CD14-positive monocyte (primary cell): ENCODE measurements at regions not wholly inside any gene's neighbourhood (a gene's known extent, or its start where the extent isn't known, plus 50 kb on each side); places are given as distances from the start of the nearest gene placed in this dataset.

ENCODE experiments used
- DNase-seq, 3 donors: peaks; one replicate each; pipeline ENCODE4 v3.0.0-alpha.2; 2011 to 2022
- H2AFZ ChIP-seq: 2 replicates; pipeline ENCODE4 v1.6.0; 2012; ENCODE audit warnings: mild to moderate bottlenecking, low read depth, low read length, inconsistent platforms; ENCODE audit not compliant: insufficient read depth, poor library complexity, severe bottlenecking
- H3K27ac ChIP-seq, 2 donors: 1 replicate in 1 of 2; 2 replicates in 1 of 2; pipeline ENCODE4 v1.5.1; 2012 to 2013; ENCODE audit warnings: low read length in 2 of 2, control low read depth in 1 of 2, inconsistent platforms in 1 of 2, low read depth in 1 of 2, mild to moderate bottlenecking in 1 of 2
- H3K27me3 ChIP-seq, 2 donors: one replicate each; pipeline versions ENCODE4 v1.6.0 to v1.6.1; 2011 to 2013; ENCODE audit warnings: low read length in 2 of 2; ENCODE audit not compliant: control insufficient read depth in 2 of 2, insufficient read depth in 2 of 2
- H3K36me3 ChIP-seq, 2 donors: replicated peaks in 1 of 2; 1 replicate in 1 of 2; 2 replicates in 1 of 2; pipeline versions ENCODE4 v1.5.1 to v1.6.1; 2012 to 2013; ENCODE audit warnings: low read length in 2 of 2, control low read depth in 1 of 2, inconsistent platforms in 1 of 2, mild to moderate bottlenecking in 1 of 2; ENCODE audit not compliant: insufficient read depth in 2 of 2, control insufficient read depth in 1 of 2
- H3K4me1 ChIP-seq, 2 donors: 1 replicate in 1 of 2; 2 replicates in 1 of 2; pipeline versions ENCODE4 v1.5.1 to v1.6.1; 2012 to 2013; ENCODE audit warnings: low read length in 2 of 2, control low read depth in 1 of 2, inconsistent platforms in 1 of 2, mild to moderate bottlenecking in 1 of 2, moderate library complexity in 1 of 2; ENCODE audit not compliant: insufficient read depth in 2 of 2, control insufficient read depth in 1 of 2
- H3K4me2 ChIP-seq: replicated peaks from 2 replicates; pipeline ENCODE3; 2012; ENCODE audit warnings: low read length, moderate library complexity, mild to moderate bottlenecking; ENCODE audit not compliant: poor library complexity, severe bottlenecking; ENCODE audit errors: extremely low read depth
- H3K4me3 ChIP-seq, 3 experiments: fragments of 200-600 bp in 1 of 3; sonication (generic) in 1 of 3; replicated peaks in 1 of 3; 1 replicate in 2 of 3; 2 replicates in 1 of 3; pipeline ENCODE4 v1.5.1; 2011 to 2013; ENCODE audit warnings: low read length in 3 of 3, mild to moderate bottlenecking in 3 of 3, control low read depth in 2 of 3, low read depth in 2 of 3, inconsistent platforms in 1 of 3, moderate library complexity in 1 of 3
- H3K79me2 ChIP-seq: 2 replicates; pipeline ENCODE4 v1.6.0; 2012; ENCODE audit warnings: mild to moderate bottlenecking, control low read depth, inconsistent platforms, low read length, moderate library complexity; ENCODE audit not compliant: insufficient read depth
- H3K9ac ChIP-seq: 2 replicates; pipeline ENCODE4 v1.6.0; 2017; ENCODE audit warnings: low read length, mild to moderate bottlenecking; ENCODE audit not compliant: insufficient read depth, poor library complexity, severe bottlenecking
- H3K9me3 ChIP-seq, 2 donors: replicated peaks in 1 of 2; 1 replicate in 1 of 2; 2 replicates in 1 of 2; pipeline versions ENCODE4 v1.5.1 to v1.6.1; 2012 to 2013; ENCODE audit warnings: low read length in 2 of 2, control low read depth in 1 of 2; ENCODE audit not compliant: control insufficient read depth in 1 of 2, insufficient read depth in 1 of 2
- H4K20me1 ChIP-seq: 2 replicates; pipeline ENCODE4 v1.6.0; 2012; ENCODE audit warnings: mild to moderate bottlenecking, low read length, control low read depth, moderate library complexity; ENCODE audit not compliant: insufficient read depth
- H3K27ac Mint-ChIP-seq, 7 donors: one replicate each; pipeline ENCODE4 v1.8.0; 2020; ENCODE audit warnings: mild to moderate bottlenecking in 7 of 7, mixed read lengths in 7 of 7, moderate library complexity in 6 of 7, inconsistent platforms in 2 of 7
- H3K27me3 Mint-ChIP-seq, 3 donors: one replicate each; pipeline ENCODE4 v1.8.0; 2021 to 2022; ENCODE audit warnings: low read depth in 3 of 3, mild to moderate bottlenecking in 3 of 3, mixed read lengths in 3 of 3, moderate library complexity in 3 of 3, inconsistent platforms in 1 of 3
- H3K36me3 Mint-ChIP-seq, 2 donors: one replicate each; pipeline ENCODE4 v1.8.0; 2020; ENCODE audit warnings: mixed read lengths in 2 of 2, inconsistent platforms in 1 of 2, mild to moderate bottlenecking in 1 of 2
- H3K4me1 Mint-ChIP-seq: one replicate; pipeline ENCODE4 v1.8.0; 2020; ENCODE audit warnings: mild to moderate bottlenecking, mixed read lengths
- H3K4me3 Mint-ChIP-seq, 2 donors: one replicate each; pipeline ENCODE4 v1.8.0; 2020; ENCODE audit warnings: mild to moderate bottlenecking in 2 of 2, mixed read lengths in 2 of 2, moderate library complexity in 1 of 2
- H3K9me3 Mint-ChIP-seq, 7 donors: one replicate each; pipeline ENCODE4 v1.8.0; 2020 to 2022; ENCODE audit warnings: mixed read lengths in 7 of 7, mild to moderate bottlenecking in 6 of 7, moderate library complexity in 6 of 7, inconsistent platforms in 2 of 7
- WGBS: methylation state at CpG from one replicate; pipeline ENCODE4 v1.1.5; 2013; ENCODE audit warnings: missing lambda C conversion rate; ENCODE audit not compliant: insufficient coverage; 5-methylcytosine and 5-hydroxymethylcytosine counted together
- intact Hi-C, 2 donors: fragments of 100-400 bp; cut with micrococcal nuclease; formaldehyde crosslinking; loops; one replicate each; pipeline versions ENCODE4 v1.15.0 to v1.15.1; 2023
- TF ChIP-seq, protein P1 (sequence below): fragments of 200-600 bp; IDR thresholded peaks from one replicate; pipeline ENCODE4 v1.8.0; 2022; ENCODE audit warnings: antibody characterized with exemption, mild to moderate bottlenecking

DNA sequence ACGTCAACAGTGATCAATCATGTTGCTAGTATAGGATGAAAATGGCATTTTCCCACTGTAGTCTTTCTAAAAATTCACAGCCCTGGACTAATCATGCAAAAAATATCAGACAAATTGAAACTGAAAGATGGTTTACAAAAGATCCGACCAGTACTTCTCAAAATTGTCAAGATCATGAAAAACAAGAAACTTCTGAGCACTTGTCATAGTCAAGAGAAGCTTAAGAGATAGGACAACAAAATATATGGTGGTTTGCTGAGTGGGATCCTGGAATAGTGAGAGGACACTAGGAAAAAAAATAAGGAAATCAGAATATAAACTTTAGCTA lies 101.1 kb downstream of the NAA11 start:
- Histone ChIP-seq H2AFZ (no peak overlapping the region), H3K79me2 (no peaks in the 10 kb centered on the region), H3K27ac (no peak overlapping the region), H3K4me2 (no peak overlapping the region), H3K27me3 (no peaks in the 10 kb centered on the region), H4K20me1 (no peaks in the 10 kb centered on the region), H3K9me3 (no peaks in the 10 kb centered on the region), H3K9ac (no peak overlapping the region), H3K4me3 (no peak overlapping the region), H3K4me1 (no peaks in the 10 kb centered on the region), H3K36me3 (no peaks in the 10 kb centered on the region)
- Mint-ChIP-seq H3K36me3 (no peaks in the 10 kb centered on the region), H3K4me3 (no peak overlapping the region), H3K9me3 (peaks cover 0 to 6% (median 4%) of the 10 kb centered on the region in 7 donors), H3K27me3 (peaks cover 0 to 2% (median 0%) of the 10 kb centered on the region in 3 donors), H3K27ac (no peak overlapping the region), H3K4me1 (peaks cover 2% of the 10 kb centered on the region)
- intact Hi-C loops = no loop called here
- DNase-seq = no peak
- no CpG with 5 or more reads among the region's 2 CpGs for WGBS
- TF ChIP-seq, protein P1, sequence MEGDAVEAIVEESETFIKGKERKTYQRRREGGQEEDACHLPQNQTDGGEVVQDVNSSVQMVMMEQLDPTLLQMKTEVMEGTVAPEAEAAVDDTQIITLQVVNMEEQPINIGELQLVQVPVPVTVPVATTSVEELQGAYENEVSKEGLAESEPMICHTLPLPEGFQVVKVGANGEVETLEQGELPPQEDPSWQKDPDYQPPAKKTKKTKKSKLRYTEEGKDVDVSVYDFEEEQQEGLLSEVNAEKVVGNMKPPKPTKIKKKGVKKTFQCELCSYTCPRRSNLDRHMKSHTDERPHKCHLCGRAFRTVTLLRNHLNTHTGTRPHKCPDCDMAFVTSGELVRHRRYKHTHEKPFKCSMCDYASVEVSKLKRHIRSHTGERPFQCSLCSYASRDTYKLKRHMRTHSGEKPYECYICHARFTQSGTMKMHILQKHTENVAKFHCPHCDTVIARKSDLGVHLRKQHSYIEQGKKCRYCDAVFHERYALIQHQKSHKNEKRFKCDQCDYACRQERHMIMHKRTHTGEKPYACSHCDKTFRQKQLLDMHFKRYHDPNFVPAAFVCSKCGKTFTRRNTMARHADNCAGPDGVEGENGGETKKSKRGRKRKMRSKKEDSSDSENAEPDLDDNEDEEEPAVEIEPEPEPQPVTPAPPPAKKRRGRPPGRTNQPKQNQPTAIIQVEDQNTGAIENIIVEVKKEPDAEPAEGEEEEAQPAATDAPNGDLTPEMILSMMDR = no peak

DNA sequence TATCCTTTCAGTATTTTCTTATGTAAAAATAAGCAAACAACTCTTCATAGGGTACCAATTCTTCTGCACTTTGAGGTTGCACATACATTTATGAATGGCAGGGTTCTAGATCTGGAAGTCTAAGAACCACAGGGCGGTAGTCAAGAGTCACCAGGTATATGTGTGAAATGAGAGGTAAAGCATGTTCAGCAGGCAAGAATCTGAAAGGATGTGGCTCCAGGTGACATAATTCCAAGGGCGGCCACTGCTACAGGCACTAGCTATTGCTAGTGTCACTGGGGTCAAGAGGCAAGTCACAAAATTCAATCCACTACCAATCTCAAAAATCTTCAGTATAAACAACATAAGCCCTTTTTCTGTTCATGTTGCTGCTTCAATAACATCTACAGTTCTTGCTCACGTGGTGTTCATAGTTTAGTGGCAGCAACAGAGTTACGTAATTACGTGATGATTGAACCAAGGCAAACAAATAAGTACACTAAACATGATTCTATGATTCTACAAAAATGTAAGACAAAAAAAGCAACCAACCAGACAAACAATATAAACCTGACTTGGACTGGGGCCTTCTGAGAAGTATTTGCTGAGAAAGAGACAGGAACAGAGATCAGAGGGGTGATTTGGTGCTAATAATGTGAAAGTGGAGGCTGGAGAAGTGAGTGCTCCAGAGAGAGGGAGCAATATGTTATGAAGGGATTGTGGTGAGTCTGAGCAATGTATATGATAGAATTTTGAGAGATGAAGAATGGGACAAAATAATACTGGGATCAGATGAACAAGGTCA lies 101.7 kb downstream of the NAA11 start:
- DNase-seq = no peak
- WGBS = 100% methylated on average over 1 of the region's 5 CpGs
- Histone ChIP-seq H4K20me1 (no peaks in the 10 kb centered on the region), H3K4me3 (no peak overlapping the region), H3K27ac (no peak overlapping the region), H2AFZ (no peak overlapping the region), H3K4me1 (no peaks in the 10 kb centered on the region), H3K79me2 (no peaks in the 10 kb centered on the region), H3K4me2 (no peak overlapping the region), H3K9ac (no peak overlapping the region), H3K9me3 (no peaks in the 10 kb centered on the region), H3K36me3 (no peaks in the 10 kb centered on the region), H3K27me3 (no peaks in the 10 kb centered on the region)
- TF ChIP-seq, protein P1 = no peak
- H3K9me3 Mint-ChIP-seq = peaks cover 0 to 7% (median 4%) of the 10 kb centered on the region in 7 donors
- intact Hi-C loops = no loop called here
- no peak overlapping the region for H3K4me3 Mint-ChIP-seq
- no peaks in the 10 kb centered on the region for H3K36me3 Mint-ChIP-seq
- H3K27ac Mint-ChIP-seq = no peak overlapping the region
- H3K27me3 Mint-ChIP-seq = peaks cover 0 to 2% (median 0%) of the 10 kb centered on the region in 3 donors
- peaks cover 2% of the 10 kb centered on the region for H3K4me1 Mint-ChIP-seq
